OCI-LY3 (cell line): ENCODE measurements at regions not wholly inside any gene's neighbourhood (a gene's known extent, or its start where the extent isn't known, plus 50 kb on each side); places are given as distances from the start of the nearest gene placed in this dataset.

Experiments
- H2AFZ ChIP-seq: fragments of 200-600, 300-600 bp; shearing (Covaris generic); 2 replicates; pipeline ENCODE4 v1.6.0; 2014; ENCODE audit warnings: antibody characterized with exemption, low read depth, low read length
- H3K27ac ChIP-seq: fragments of 200-600, 300-600 bp; sonication (generic); 2 replicates; pipeline ENCODE4 v1.5.1; 2014; ENCODE audit warnings: mild to moderate bottlenecking, low read length, moderate library complexity, mixed read lengths
- H3K27me3 ChIP-seq: fragments of 200-600, 300-600 bp; sonication (generic); 2 replicates; pipeline ENCODE4 v1.6.1; 2014; ENCODE audit warnings: low read depth, low read length, mixed read lengths
- H3K36me3 ChIP-seq: fragments of 200-600, 300-600 bp; sonication (generic); replicated peaks from 2 replicates; pipeline ENCODE3; 2014; ENCODE audit warnings: low read depth, low read length, mixed read lengths
- H3K4me1 ChIP-seq: fragments of 300-600, 200-600 bp; sonication (generic); 2 replicates; pipeline ENCODE4 v1.6.1; 2014; ENCODE audit warnings: low read length, mixed read lengths
- H3K4me2 ChIP-seq: fragments of 200-600, 300-600 bp; sonication (generic); 2 replicates; pipeline ENCODE4 v1.6.1; 2014; ENCODE audit warnings: low read length, mixed read lengths
- H3K4me3 ChIP-seq: fragments of 300-600, 200-600 bp; sonication (generic); 2 replicates; pipeline ENCODE4 v1.5.1; 2014; ENCODE audit warnings: antibody characterized with exemption, mild to moderate bottlenecking, low read length, moderate library complexity
- H3K79me2 ChIP-seq: fragments of 300-600, 200-600 bp; shearing (Covaris generic); 2 replicates; pipeline ENCODE4 v1.6.1; 2014; ENCODE audit warnings: mild to moderate bottlenecking, low read length, mixed read lengths
- H3K9ac ChIP-seq: fragments of 300-600, 200-600 bp; shearing (Covaris generic); 2 replicates; pipeline ENCODE4 v1.6.0; 2014; ENCODE audit warnings: mild to moderate bottlenecking, low read length, moderate library complexity
- H3K9me3 ChIP-seq: fragments of 200-600, 300-600 bp; shearing (Covaris generic); 2 replicates; pipeline ENCODE4 v1.6.1; 2014; ENCODE audit warnings: low read length, mixed read lengths; ENCODE audit not compliant: insufficient read depth
- H4K20me1 ChIP-seq: fragments of 200-600, 300-600 bp; sonication (generic); 2 replicates; pipeline ENCODE4 v1.6.1; 2016; ENCODE audit warnings: low read length, mixed read lengths; ENCODE audit not compliant: insufficient read depth
- EZH2phosphoT487 ChIP-seq: fragments of 200-600 bp; shearing (Covaris generic); IDR thresholded peaks from 2 replicates; pipeline ENCODE4 v1.6.1; 2018; ENCODE audit warnings: antibody characterized with exemption, mixed run types, low read depth
- TF ChIP-seq, protein P1 (sequence below): fragments of 200-600, 300-600 bp; sonication (generic); IDR thresholded peaks from 2 replicates; pipeline ENCODE4 v1.5.1; 2014; ENCODE audit warnings: antibody characterized with exemption, low read length, low read depth

DNA sequence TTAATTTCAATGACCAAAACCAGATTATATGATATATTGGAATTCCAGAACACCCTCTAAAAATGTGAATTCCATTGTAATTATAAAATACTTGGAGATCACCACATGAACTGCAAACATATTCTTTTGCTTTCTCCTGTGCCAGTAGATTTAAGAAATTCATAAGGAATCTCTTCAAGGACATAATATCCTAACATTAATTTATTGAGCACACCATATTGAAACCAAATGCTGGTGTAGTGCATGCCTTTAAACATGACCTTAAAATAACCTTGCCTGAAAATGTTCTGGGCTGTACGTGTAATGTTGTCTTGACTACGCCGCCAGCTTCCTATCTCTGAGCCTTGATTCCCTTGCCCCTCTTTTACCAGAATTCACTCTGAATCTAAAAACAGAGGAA is 205.0 kb upstream of the ACTBL2 start:
- Histone ChIP-seq H2AFZ (no peak overlapping the region), H3K27me3 (no peaks in the 10 kb centered on the region), H3K36me3 (no peaks in the 10 kb centered on the region), H3K27ac (no peak overlapping the region), H3K9me3 (no peaks in the 10 kb centered on the region), H3K4me2 (no peak overlapping the region), H3K4me1 (no peaks in the 10 kb centered on the region), H3K79me2 (no peaks in the 10 kb centered on the region), H3K9ac (no peak overlapping the region), H3K4me3 (no peak overlapping the region), H4K20me1 (no peaks in the 10 kb centered on the region)
- TF ChIP-seq EZH2phosphoT487, result no peak
- TF ChIP-seq, protein P1, sequence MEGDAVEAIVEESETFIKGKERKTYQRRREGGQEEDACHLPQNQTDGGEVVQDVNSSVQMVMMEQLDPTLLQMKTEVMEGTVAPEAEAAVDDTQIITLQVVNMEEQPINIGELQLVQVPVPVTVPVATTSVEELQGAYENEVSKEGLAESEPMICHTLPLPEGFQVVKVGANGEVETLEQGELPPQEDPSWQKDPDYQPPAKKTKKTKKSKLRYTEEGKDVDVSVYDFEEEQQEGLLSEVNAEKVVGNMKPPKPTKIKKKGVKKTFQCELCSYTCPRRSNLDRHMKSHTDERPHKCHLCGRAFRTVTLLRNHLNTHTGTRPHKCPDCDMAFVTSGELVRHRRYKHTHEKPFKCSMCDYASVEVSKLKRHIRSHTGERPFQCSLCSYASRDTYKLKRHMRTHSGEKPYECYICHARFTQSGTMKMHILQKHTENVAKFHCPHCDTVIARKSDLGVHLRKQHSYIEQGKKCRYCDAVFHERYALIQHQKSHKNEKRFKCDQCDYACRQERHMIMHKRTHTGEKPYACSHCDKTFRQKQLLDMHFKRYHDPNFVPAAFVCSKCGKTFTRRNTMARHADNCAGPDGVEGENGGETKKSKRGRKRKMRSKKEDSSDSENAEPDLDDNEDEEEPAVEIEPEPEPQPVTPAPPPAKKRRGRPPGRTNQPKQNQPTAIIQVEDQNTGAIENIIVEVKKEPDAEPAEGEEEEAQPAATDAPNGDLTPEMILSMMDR, result no peak

DNA sequence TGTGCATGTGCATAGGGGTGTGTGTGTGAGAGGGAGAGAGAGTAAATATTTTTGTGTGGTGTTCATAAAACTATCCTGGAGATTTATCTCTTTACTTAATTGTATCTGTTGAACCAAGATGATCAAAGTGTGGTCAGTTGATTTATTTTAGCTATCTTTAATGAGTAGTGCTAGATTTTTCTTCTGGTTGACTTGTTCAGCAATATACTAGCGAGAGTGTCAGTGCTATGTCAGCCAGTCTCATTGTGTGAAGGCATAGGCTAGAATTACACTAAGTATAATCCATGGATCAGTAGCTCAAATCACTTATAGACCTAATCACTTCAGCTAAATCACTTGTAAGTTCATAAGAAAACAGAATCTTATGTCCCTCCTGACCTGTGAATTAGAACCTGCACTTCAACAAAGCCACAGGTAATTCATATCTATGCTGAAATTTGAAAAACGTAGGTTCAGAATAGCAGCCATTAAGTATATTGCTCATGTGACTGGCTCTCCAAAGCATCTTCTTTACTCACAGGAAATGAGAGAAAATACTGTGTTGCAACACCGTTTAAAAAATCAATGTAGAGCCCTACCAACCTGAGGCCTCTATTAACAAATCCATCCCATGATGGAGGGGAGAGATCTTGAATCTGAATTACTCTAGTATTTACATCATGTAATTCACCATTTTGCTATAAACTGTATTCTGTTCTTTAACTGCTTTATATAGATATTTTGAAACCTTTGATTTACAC is 203.1 kb upstream of the ACTBL2 start:
- Histone ChIP-seq H3K4me1 (no peaks in the 10 kb centered on the region), H3K79me2 (no peaks in the 10 kb centered on the region), H2AFZ (no peak overlapping the region)

GRCh38 chr5:57684299-57684702 is 201.7 kb upstream of the ACTBL2 start:
- H3K4me3 ChIP-seq, result no peak overlapping the region
- no peaks in the 10 kb centered on the region for H3K9me3 ChIP-seq
- H4K20me1 ChIP-seq, result no peaks in the 10 kb centered on the region
- H3K36me3 ChIP-seq, result no peaks in the 10 kb centered on the region
- no peak for TF ChIP-seq EZH2phosphoT487
- TF ChIP-seq, protein P1, result no peak
- H3K79me2 ChIP-seq, result no peaks in the 10 kb centered on the region
- no peak overlapping the region for H3K4me2 ChIP-seq
- H3K4me1 ChIP-seq, result no peaks in the 10 kb centered on the region
- H3K9ac ChIP-seq, result no peak overlapping the region
- H3K27ac ChIP-seq, result no peak overlapping the region
- H3K27me3 ChIP-seq, result no peaks in the 10 kb centered on the region
- no peak overlapping the region for H2AFZ ChIP-seq

More for the DNA sequence above, 203.1 kb upstream of the ACTBL2 start:
- H3K9me3 ChIP-seq, result no peaks in the 10 kb centered on the region
- no peaks in the 10 kb centered on the region for H4K20me1 ChIP-seq
- H3K27me3 ChIP-seq, result no peaks in the 10 kb centered on the region
- H3K27ac ChIP-seq, result no peak overlapping the region
- H3K4me2 ChIP-seq, result no peak overlapping the region
- no peaks in the 10 kb centered on the region for H3K36me3 ChIP-seq
- no peak overlapping the region for H3K9ac ChIP-seq
- H3K4me3 ChIP-seq, result no peak overlapping the region
- TF ChIP-seq EZH2phosphoT487, result no peak
- TF ChIP-seq, protein P1, result no peak

GRCh38 chr5:57683036-57683630 is 200.5 kb upstream of the ACTBL2 start:
- H3K36me3 ChIP-seq, result no peaks in the 10 kb centered on the region
- no peak overlapping the region for H3K4me3 ChIP-seq
- H3K9me3 ChIP-seq, result no peaks in the 10 kb centered on the region
- no peaks in the 10 kb centered on the region for H3K79me2 ChIP-seq
- no peak overlapping the region for H3K27ac ChIP-seq
- no peak overlapping the region for H3K9ac ChIP-seq
- H3K4me1 ChIP-seq, result no peaks in the 10 kb centered on the region
- H3K27me3 ChIP-seq, result no peaks in the 10 kb centered on the region
- no peak overlapping the region for H3K4me2 ChIP-seq
- TF ChIP-seq EZH2phosphoT487, result no peak
- TF ChIP-seq, protein P1, result no peak
- no peaks in the 10 kb centered on the region for H4K20me1 ChIP-seq
- no peak overlapping the region for H2AFZ ChIP-seq
